HEK293T (cell line): ENCODE measurements at regions not wholly inside any gene's neighbourhood (a gene's known extent, or its start where the extent isn't known, plus 50 kb on each side); places are given as distances from the start of the nearest gene placed in this dataset.

Experiments used
- CTCF ChIA-PET: fragments of 350-600 bp; formaldehyde crosslinking; extraction: SDS; loops from one replicate; lab custom pipeline; 2021; ENCODE audit warnings: antibody characterized with exemption, inconsistent platforms; lab: Yijun Ruan, JAX
- POLR2A ChIA-PET: fragments of 350-600 bp; formaldehyde crosslinking; extraction: SDS; loops from one replicate; lab custom pipeline; 2020; ENCODE audit warnings: antibody characterized with exemption, inconsistent platforms; lab: Yijun Ruan, JAX
- DNase-seq: peaks from one replicate; pipeline ENCODE4 v3.0.0; 2012; ENCODE audit warnings: mixed read lengths; ENCODE audit errors: extremely low spot score
- ARNT ChIP-seq: fragments of 450-650 bp; IDR thresholded peaks from 2 replicates; pipeline ENCODE4 v1.6.1; 2017; ENCODE audit warnings: mild to moderate bottlenecking
- BHLHE40 ChIP-seq: fragments of 450-650 bp; IDR thresholded peaks from 2 replicates; pipeline ENCODE4 v1.6.1; 2016; ENCODE audit warnings: mild to moderate bottlenecking, moderate library complexity, borderline replicate concordance
- CTBP1 ChIP-seq: fragments of 450-650 bp; IDR thresholded peaks from 2 replicates; pipeline ENCODE4 v1.6.1; 2016; ENCODE audit warnings: borderline replicate concordance
- ELF4 ChIP-seq: fragments of 450-650 bp; IDR thresholded peaks from 2 replicates; pipeline ENCODE4 v1.6.1; 2017; ENCODE audit warnings: antibody characterized with exemption
- FOXA1 ChIP-seq: fragments of 450-650 bp; IDR thresholded peaks from 2 replicates; pipeline ENCODE4 v1.6.1; 2016; ENCODE audit warnings: mild to moderate bottlenecking
- FOXK2 ChIP-seq: fragments of 450-650 bp; IDR thresholded peaks from 2 replicates; pipeline ENCODE4 v1.6.1; 2016; ENCODE audit warnings: mild to moderate bottlenecking
- FOXM1 ChIP-seq: fragments of 450-650 bp; IDR thresholded peaks from 2 replicates; pipeline ENCODE4 v1.6.1; 2017; ENCODE audit warnings: mild to moderate bottlenecking, borderline replicate concordance
- HDGF ChIP-seq: fragments of 450-650 bp; IDR thresholded peaks from 2 replicates; pipeline ENCODE4 v1.6.1; 2017; ENCODE audit warnings: antibody characterized with exemption, borderline replicate concordance
- L3MBTL2 ChIP-seq: fragments of 450-650 bp; conservative IDR thresholded peaks from 2 replicates; pipeline ENCODE4 v1.6.1; 2016; ENCODE audit warnings: mild to moderate bottlenecking
- LEF1 ChIP-seq: fragments of 450-650 bp; IDR thresholded peaks from 2 replicates; pipeline ENCODE4 v1.6.1; 2017; ENCODE audit warnings: mild to moderate bottlenecking, borderline replicate concordance
- NFRKB ChIP-seq: fragments of 450-650 bp; IDR thresholded peaks from 2 replicates; pipeline ENCODE4 v1.6.1; 2016; ENCODE audit warnings: mild to moderate bottlenecking, moderate library complexity
- PKNOX1 ChIP-seq: fragments of 450-650 bp; IDR thresholded peaks from 2 replicates; pipeline ENCODE4 v1.6.1; 2016
- SP1 ChIP-seq: fragments of 450-650 bp; IDR thresholded peaks from 2 replicates; pipeline ENCODE4 v1.6.1; 2017
- SUZ12 ChIP-seq: fragments of 450-650 bp; IDR thresholded peaks from 2 replicates; pipeline ENCODE4 v1.6.1; 2016; ENCODE audit warnings: mild to moderate bottlenecking
- TARDBP ChIP-seq: fragments of 450-650 bp; IDR thresholded peaks from 2 replicates; pipeline ENCODE4 v1.6.1; 2016
- ZNF384 ChIP-seq: fragments of 450-650 bp; IDR thresholded peaks from 2 replicates; pipeline ENCODE4 v1.6.1; 2016

- ChIA-PET CTCF (no interaction called here), POLR2A (no interaction called here)
- DNase-seq = no peak
- TF ChIP-seq ELF4 = no peak
- no peak for TF ChIP-seq FOXK2
- TF ChIP-seq NFRKB = no peak
Measured at GRCh38 chr9:108077556-108077955, 588.0 kb upstream of the KLF4 start.

- CTCF ChIA-PET = no interaction called here
- no peak for DNase-seq
- POLR2A ChIA-PET = no interaction called here
- no peak for TF ChIP-seq FOXK2
- no peak for TF ChIP-seq LEF1
- no peak for TF ChIP-seq ZNF384
- no peak for TF ChIP-seq ARNT
- no peak for TF ChIP-seq PKNOX1
- no peak for TF ChIP-seq BHLHE40
Measured at GRCh38 chr9:108074900-108075299, 585.3 kb upstream of the KLF4 start.

GRCh38 chr9:108073823-108074222, 584.3 kb upstream of the KLF4 start:
- TF ChIP-seq ZNF384 (no peak), FOXA1 (no peak), CTBP1 (no peak), PKNOX1 (no peak), ARNT (no peak)
- DNase-seq = no peak
- ChIA-PET CTCF (no interaction called here), POLR2A (no interaction called here)

GRCh38 chr9:108072740-108073139, 583.2 kb upstream of the KLF4 start:
- DNase-seq = no peak
- TF ChIP-seq LEF1 (no peak), SP1 (no peak), ELF4 (no peak), CTBP1 (no peak), FOXA1 (no peak)
- CTCF ChIA-PET = no interaction called here
- POLR2A ChIA-PET = no interaction called here

GRCh38 chr9:108070861-108071260, 581.3 kb upstream of the KLF4 start:
- CTCF ChIA-PET = no interaction called here
- TF ChIP-seq ELF4 (no peak), FOXA1 (no peak), ZNF384 (no peak), BHLHE40 (no peak), CTBP1 (no peak), SP1 (no peak), SUZ12 (no peak), HDGF (no peak), PKNOX1 (no peak), TARDBP (no peak), L3MBTL2 (no peak), FOXK2 (no peak), LEF1 (no peak), ARNT (no peak), FOXM1 (no peak)
- POLR2A ChIA-PET = no interaction called here

GRCh38 chr9:108069991-108070390, 580.4 kb upstream of the KLF4 start:
- DNase-seq = no peak
- ChIA-PET POLR2A (no interaction called here), CTCF (no interaction called here)
- TF ChIP-seq PKNOX1 = no peak
- no peak for TF ChIP-seq ARNT
- no peak for TF ChIP-seq TARDBP
- TF ChIP-seq BHLHE40 = no peak

More at GRCh38 chr9:108070861-108071260, 581.3 kb upstream of the KLF4 start:
- no peak for DNase-seq

- DNase-seq = no peak
- CTCF ChIA-PET = no interaction called here
- POLR2A ChIA-PET = no interaction called here
Measured at GRCh38 chr9:108062680-108063079, 573.1 kb upstream of the KLF4 start.

More at GRCh38 chr9:108062680-108063079, 573.1 kb upstream of the KLF4 start:
- TF ChIP-seq FOXA1 = no peak
- no peak for TF ChIP-seq BHLHE40
- no peak for TF ChIP-seq L3MBTL2
- no peak for TF ChIP-seq ELF4
- TF ChIP-seq ZNF384 = no peak
- TF ChIP-seq FOXK2 = no peak
- TF ChIP-seq SP1 = no peak
- TF ChIP-seq PKNOX1 = no peak
- no peak for TF ChIP-seq HDGF
- no peak for TF ChIP-seq NFRKB
- TF ChIP-seq ARNT = no peak
- no peak for TF ChIP-seq SUZ12
